Heart left ventricle (tissue), 16 donors: ENCODE measurements at regions not wholly inside any gene's neighbourhood (a gene's known extent, or its start where the extent isn't known, plus 50 kb on each side); places are given as distances from the start of the nearest gene placed in this dataset.

Source experiments
- ATAC-seq, 4 donors: fragments of 200-7000 bp; cut with Tn5 transposase; one replicate each; pipeline ENCODE4 v1.9.1; 2020 to 2022; ENCODE audit warnings: moderate library complexity in 4 of 4, mild to moderate bottlenecking in 3 of 4, moderate number of reproducible peaks in 1 of 4
- DNase-seq, 5 donors: peaks; one replicate each; pipeline ENCODE4 v3.0.0-alpha.2; 2020
- H3K27ac ChIP-seq, 12 donors: fragments of 200-600 bp; sonication (generic) in 4 of 12; one replicate each; pipeline versions ENCODE4 v1.5.0 to v1.8.0; 2016 to 2022; ENCODE audit warnings: mild to moderate bottlenecking in 2 of 12
- H3K27me3 ChIP-seq, 9 donors: fragments of 200-600 bp; sonication (generic) in 2 of 9; one replicate each; pipeline versions ENCODE4 v1.5.1 to v1.8.0; 2016 to 2022; ENCODE audit warnings: mild to moderate bottlenecking in 3 of 9
- H3K36me3 ChIP-seq, 9 donors: fragments of 200-600 bp; sonication (generic) in 2 of 9; one replicate each; pipeline versions ENCODE4 v1.5.0 to v1.8.0; 2018 to 2022; ENCODE audit warnings: mild to moderate bottlenecking in 2 of 9
- H3K4me1 ChIP-seq, 12 donors: fragments of 200-600 bp; sonication (generic) in 4 of 12; one replicate each; pipeline versions ENCODE4 v1.5.0 to v1.8.0; 2016 to 2022; ENCODE audit warnings: mild to moderate bottlenecking in 3 of 12
- H3K4me3 ChIP-seq, 12 donors: fragments of 200-600 bp; sonication (generic) in 4 of 12; one replicate each; pipeline versions ENCODE4 v1.5.0 to v1.8.0; 2017 to 2022; ENCODE audit warnings: mild to moderate bottlenecking in 9 of 12, moderate library complexity in 4 of 12
- H3K9me3 ChIP-seq, 12 donors: fragments of 200-600 bp; sonication (generic) in 4 of 12; one replicate each; pipeline versions ENCODE4 v1.5.0 to v1.8.0; 2016 to 2022; ENCODE audit warnings: mild to moderate bottlenecking in 1 of 12
- POLR2A ChIP-seq, 2 donors: fragments of 450-650 bp; IDR thresholded peaks; one replicate each; pipeline ENCODE4 v1.6.1; 2017; ENCODE audit warnings: antibody characterized with exemption in 2 of 2, mild to moderate bottlenecking in 2 of 2, moderate library complexity in 2 of 2
- WGBS, 4 donors: extraction: QIAGEN DNeasy Blood & Tissue Kit in 2 of 4; methylation state at CpG; one replicate each; pipeline versions ENCODE4 v1.1.5 to v1.1.7; 2013 to 2018; 5-methylcytosine and 5-hydroxymethylcytosine counted together
- intact Hi-C, 10 donors: fragments of 100-400 bp; cut with DNase I; formaldehyde crosslinking; loops; one replicate each; pipeline versions ENCODE4 v1.11.1 to v1.14.2; 2022
- TF ChIP-seq, protein P1 (sequence below), 12 donors: fragments of 200-600 bp; sonication (generic) in 4 of 12; IDR thresholded peaks; one replicate each; pipeline versions ENCODE4 v1.5.0 to v1.8.0; 2018 to 2022; ENCODE audit warnings: antibody characterized with exemption in 12 of 12, mild to moderate bottlenecking in 5 of 12
- donor health status: ischemic (EF 13 %, LVEDD 7.1; RV severe dilation, severe dysfunction).
- donor health status: healthy with polysubstance abuse.
- donor health status: DM: no; HTN: yes; CAD: no.
- donor health status: DM: no; HTN: no; CAD: no.
- donor health status: ischemic (EF 25% LVEDD 6.9; RV normal size, moderate dysfunction).
- donor health status: ischemic (EF 25% LVEDD 5.7; RV mildly dilated, moderate dysfunction).
- donor health status: healthy.
- donor health status: DM: yes; HTN: yes; CAD: no.
- donor health status: ischemic (EF 35%, LVEDD 5.7; RV mildly dilated, moderate dysfunction).
- donor health status: nonischemic (EF 11% LVEDD 7.7; RV severe dilation, severe dysfunction).
- donor health status: DM: yes; HTN: yes; CAD: no.
- donor health status: PGD.
- donor health status: ischemic (EF 29% LVEDD 5.4; RV normal size, mild dysfunction).
- donor health status: nonischemic (EF 23%, LVEDD 6.1; RV moderate dilation, normal function).

- Histone ChIP-seq H3K4me3 (no peak overlapping the region), H3K9me3 (no peaks in the 10 kb centered on the region), H3K27me3 (no peaks in the 10 kb centered on the region), H3K4me1 (no peaks in the 10 kb centered on the region), H3K27ac (no peak overlapping the region), H3K36me3 (no peaks in the 10 kb centered on the region)
- TF ChIP-seq, protein P1, sequence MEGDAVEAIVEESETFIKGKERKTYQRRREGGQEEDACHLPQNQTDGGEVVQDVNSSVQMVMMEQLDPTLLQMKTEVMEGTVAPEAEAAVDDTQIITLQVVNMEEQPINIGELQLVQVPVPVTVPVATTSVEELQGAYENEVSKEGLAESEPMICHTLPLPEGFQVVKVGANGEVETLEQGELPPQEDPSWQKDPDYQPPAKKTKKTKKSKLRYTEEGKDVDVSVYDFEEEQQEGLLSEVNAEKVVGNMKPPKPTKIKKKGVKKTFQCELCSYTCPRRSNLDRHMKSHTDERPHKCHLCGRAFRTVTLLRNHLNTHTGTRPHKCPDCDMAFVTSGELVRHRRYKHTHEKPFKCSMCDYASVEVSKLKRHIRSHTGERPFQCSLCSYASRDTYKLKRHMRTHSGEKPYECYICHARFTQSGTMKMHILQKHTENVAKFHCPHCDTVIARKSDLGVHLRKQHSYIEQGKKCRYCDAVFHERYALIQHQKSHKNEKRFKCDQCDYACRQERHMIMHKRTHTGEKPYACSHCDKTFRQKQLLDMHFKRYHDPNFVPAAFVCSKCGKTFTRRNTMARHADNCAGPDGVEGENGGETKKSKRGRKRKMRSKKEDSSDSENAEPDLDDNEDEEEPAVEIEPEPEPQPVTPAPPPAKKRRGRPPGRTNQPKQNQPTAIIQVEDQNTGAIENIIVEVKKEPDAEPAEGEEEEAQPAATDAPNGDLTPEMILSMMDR (IDR thresholded peaks at IDR 0.05) = no peak
- no peak for TF ChIP-seq POLR2A (IDR thresholded peaks at IDR 0.05)
- DNase-seq = no peak
- ATAC-seq = no peak
- 81 to 94% (median 87%) methylated on average over 1 of the region's 1 CpG for WGBS, 4 donors
- intact Hi-C loops = no loop called here
Measured at GRCh38 chr1:81717230-81717629, 83.5 kb upstream of the ADGRL2 start.

GRCh38 chr1:81715391-81715790 is 85.3 kb upstream of the ADGRL2 start:
- no peaks in the 10 kb centered on the region for H3K27me3 ChIP-seq
- no peak for ATAC-seq
- no peak for TF ChIP-seq POLR2A (IDR thresholded peaks at IDR 0.05)
- TF ChIP-seq, protein P1 (IDR thresholded peaks at IDR 0.05) = no peak
- DNase-seq = no peak
- no peaks in the 10 kb centered on the region for H3K36me3 ChIP-seq
- no peaks in the 10 kb centered on the region for H3K9me3 ChIP-seq
- intact Hi-C loops = no loop called here
- no peak overlapping the region for H3K27ac ChIP-seq
- H3K4me3 ChIP-seq = no peak overlapping the region
- 88 to 93% (median 92%) methylated on average over 3 of the region's 3 CpGs for WGBS, 4 donors
- peaks cover 0 to 12% (median 0%) of the 10 kb centered on the region in 12 donors for H3K4me1 ChIP-seq

DNA sequence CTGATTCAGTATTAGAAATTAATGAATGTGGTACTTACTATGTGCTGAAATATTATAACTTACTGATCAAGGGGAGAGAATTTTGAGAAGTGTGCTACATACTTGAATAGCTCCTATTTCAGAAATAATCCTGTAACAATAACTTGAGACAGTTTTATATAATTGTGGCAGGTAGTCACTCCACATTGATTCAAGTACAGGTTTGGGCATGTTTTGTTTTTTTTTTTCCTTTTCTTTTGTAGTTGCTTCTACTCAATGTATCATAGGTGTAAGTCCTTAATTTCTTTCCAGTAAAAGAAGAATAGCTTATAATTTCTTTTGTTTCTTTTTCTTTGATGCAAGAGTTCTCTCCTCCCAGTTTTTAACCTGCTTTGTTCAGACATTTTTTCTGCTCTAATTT is 86.1 kb upstream of the ADGRL2 start:
- no peak for ATAC-seq
- Histone ChIP-seq H3K4me1 (peaks cover 0 to 12% (median 0%) of the 10 kb centered on the region in 12 donors), H3K27me3 (no peaks in the 10 kb centered on the region), H3K4me3 (no peak overlapping the region), H3K27ac (no peak overlapping the region), H3K9me3 (no peaks in the 10 kb centered on the region), H3K36me3 (no peaks in the 10 kb centered on the region)
- intact Hi-C loops = no loop called here
- no peak for DNase-seq
- TF ChIP-seq, protein P1 (IDR thresholded peaks at IDR 0.05) = no peak
- no peak for TF ChIP-seq POLR2A (IDR thresholded peaks at IDR 0.05)

DNA sequence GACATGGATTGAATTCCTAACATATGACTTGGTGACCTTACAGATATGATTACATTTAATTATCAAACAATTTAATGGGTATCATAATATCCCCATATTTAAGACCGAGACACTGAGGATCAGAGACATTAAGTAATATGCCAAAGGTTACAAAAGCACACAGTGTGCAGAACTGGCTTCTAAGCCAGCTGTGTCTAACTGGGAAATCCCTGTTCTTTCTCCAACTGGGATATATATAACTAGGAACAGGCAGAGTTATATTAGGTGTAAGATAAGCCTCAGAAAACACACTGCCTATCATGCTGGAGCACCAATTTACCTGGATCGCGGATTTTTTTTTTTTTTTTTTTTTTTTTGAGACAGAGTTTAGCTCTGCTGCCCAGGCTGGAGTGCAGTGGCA is 88.3 kb upstream of the ADGRL2 start:
- ATAC-seq = peak; percentile 76 to 97 (median 93)
- 47 to 71% (median 48%) methylated on average over 3 of the region's 3 CpGs for WGBS, 4 donors
- peaks cover 0 to 12% (median 0%) of the 10 kb centered on the region in 12 donors for H3K4me1 ChIP-seq
- H3K9me3 ChIP-seq = no peaks in the 10 kb centered on the region
- TF ChIP-seq, protein P1 (IDR thresholded peaks at IDR 0.05) = no peak
- no peak for TF ChIP-seq POLR2A (IDR thresholded peaks at IDR 0.05)
- H3K4me3 ChIP-seq = no peak overlapping the region
- no peaks in the 10 kb centered on the region for H3K36me3 ChIP-seq
- intact Hi-C loops = no loop called here
- H3K27ac ChIP-seq = no peak overlapping the region
- no peaks in the 10 kb centered on the region for H3K27me3 ChIP-seq
- DNase-seq = no peak
